HG02623 (cell line): ENCODE measurements at regions not wholly inside any gene's neighbourhood (a gene's known extent, or its start where the extent isn't known, plus 50 kb on each side); places are given as distances from the start of the nearest gene placed in this dataset.

Experiments used
- ATAC-seq: cut with Tn5 transposase; IDR thresholded peaks from one replicate; pipeline ENCODE4 v1.9.1; 2021; ENCODE audit warnings: moderate library complexity; ENCODE audit not compliant: unreplicated experiment

DNA sequence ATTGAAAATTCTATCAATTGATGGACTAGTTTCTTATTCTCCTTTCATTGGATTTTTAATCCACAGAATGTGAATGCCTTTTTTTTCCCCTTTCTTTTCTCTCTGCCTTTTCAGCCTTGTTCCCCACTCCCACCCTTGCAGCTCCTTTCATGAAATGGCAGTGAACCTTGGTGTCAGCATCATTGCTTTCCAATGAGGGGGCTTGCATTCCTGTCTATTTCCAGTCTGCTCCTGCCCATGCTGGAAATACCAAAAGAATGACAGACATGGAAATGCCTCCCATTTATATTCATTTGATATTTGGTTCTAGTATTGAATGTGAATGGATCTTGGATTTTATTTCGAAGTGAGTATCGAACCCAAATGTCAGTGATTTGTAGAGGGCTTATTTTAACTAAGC is 162.7 kb upstream of the SGCD start:
- no peak for ATAC-seq

DNA sequence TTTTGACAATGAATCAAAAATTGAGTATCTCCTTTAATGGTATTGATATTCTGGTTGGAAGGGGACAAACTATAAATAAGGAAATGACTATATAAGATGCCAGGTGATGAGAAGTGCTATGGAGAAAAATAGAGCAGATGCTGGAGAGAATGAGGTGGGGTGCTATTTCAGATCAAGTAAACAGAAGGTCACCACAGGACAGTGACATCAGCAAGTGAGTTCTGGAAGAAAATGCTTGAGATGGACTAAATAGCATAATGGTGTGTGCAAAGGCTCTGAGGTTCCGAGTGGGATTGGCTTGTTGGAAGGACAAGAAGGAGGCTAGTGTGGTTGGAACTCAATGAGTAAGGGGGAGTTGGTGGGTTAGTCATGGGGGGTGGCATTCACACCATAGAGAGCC is 157.5 kb upstream of the SGCD start:
- ATAC-seq, result no peak

DNA sequence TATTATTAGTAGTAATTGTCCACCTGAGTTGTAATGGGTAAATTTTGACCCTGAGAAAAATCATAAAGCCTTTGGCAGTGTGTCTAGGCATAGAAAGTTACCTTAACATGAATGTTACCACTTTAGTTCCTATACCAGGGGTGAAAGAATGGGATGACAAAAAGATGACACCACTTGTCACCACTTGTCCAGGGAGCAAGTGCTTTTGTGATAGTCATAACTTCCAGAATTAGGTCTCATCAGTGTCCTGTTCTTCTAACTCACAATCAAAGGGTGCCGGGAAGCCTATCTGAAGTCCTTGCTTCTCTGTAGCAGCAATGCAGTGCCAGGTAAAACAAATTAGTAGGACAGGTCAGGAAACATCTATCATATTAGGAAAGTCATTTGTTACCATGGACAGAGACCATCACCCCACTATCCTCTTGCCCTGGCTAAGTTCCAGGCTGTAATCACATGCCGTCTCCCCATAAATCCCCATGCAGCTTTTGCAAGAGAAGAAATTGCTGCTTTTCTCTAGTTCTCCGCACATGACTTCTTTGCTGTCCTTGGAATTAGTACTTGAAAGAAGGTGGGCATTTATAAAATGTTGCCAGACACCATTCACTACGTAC is 156.5 kb upstream of the SGCD start:
- ATAC-seq, result no peak

DNA sequence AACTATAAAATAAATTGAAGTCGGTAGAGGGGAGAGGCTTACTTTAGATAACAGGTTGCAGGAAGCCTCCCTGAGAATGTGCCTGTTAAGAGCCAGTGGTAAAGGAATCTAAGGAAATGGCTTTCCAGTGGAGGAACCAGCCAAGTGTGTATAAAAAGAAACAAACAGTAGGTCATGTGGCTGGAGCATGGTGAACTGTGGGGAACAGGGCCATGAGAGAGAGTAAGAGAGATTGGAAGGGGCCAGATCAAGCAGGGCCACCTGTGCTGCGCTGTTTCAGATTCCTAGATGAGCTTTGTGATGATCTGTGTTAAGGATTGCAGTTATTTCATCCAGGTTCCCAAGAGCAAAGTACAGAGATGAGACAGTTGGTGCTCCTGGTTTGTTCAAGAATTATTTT is 152.7 kb upstream of the SGCD start:
- no peak for ATAC-seq

DNA sequence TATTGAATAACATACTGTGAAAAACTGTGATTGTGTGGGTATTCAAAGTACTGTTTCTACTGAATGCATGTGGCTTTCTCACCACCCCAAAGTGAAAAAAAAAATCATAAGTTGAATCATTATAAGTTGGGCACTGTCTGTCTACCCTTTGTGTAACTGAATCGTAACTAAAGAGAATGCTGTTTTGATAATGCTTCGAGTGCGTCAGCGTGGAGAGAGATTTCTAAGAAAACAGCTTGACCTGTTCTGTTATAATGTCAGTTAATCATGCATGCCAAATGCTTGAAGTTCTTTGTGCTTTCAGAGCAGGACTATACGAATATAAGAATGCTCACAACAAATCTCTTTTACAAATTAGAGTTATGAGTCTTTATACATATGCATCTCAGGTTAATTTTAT is 148.8 kb upstream of the SGCD start:
- no peak for ATAC-seq

DNA sequence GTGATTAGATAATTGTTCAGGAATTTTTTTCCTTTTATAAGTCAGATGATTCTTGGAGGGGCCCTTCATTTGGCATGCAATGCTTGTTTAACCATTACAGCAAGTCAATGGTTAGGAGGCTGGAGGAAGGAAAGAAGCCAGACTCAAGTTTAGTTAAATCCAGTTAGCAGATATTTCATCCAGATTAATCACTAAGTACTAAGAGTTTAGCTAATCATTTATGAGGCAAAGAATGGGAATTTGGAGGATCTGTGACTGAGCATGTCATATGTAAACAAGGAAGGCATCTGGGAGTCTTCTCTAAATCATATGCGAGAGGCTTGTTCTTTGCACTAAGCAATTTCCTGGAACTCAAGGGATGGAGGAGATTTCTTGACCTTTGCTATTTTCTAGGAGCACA is 145.3 kb upstream of the SGCD start:
- no peak for ATAC-seq

DNA sequence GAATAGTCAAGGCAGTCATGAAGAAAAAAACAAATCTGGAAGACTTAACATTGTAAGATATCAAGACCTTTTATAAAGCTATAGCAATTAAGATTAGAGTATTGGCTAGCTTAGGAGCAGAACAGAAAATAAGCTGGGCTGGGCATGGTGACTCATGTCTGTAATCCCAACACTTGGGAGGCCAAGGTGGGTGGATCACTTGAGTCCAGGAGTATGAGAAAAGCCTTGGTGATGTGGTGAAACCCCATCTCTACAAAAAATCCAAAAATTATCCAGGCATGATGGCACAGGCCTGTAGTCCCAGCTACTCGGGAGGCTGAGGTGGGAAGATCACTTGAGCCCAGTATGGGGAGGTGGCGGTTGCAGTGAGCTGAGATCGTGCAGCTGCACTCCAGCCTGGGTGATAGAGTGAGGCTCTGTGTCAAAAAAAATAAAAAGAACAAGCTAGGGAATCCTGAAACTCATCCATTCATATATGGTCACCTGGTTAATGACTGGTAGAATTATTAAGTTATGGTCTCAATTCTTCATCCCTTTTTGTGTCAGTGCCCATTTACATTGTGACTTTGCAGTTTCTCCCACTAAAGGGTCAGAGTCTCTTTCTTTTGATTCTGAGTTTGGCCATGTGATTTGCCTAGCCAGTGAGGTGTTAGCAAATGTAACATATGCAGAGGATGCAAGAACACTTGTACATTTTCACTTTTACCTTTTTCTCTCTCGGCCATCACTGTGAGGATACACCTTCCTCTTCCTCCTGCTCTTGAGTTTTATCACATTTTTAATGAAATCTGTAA is 144.6 kb upstream of the SGCD start:
- ATAC-seq, result no peak

DNA sequence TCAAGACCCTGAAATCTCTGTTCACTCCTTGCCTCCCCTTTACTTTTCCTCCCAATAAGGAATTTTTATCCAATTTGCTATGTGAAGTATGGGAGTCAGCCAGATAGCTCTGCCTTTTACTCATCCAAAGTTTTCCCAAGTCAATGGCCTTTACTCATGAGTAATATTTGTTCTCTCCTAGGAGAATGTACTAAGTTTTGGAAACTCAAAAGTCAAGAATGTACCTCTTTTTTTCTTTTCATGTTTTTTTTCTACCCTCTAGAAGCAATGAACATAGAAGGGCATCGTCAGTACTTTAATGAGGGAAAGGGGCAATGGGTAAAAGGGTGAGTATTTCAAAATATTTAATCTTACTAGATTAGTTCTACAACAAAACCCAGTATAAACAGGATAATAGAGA is 140.2 kb upstream of the SGCD start:
- no peak for ATAC-seq

DNA sequence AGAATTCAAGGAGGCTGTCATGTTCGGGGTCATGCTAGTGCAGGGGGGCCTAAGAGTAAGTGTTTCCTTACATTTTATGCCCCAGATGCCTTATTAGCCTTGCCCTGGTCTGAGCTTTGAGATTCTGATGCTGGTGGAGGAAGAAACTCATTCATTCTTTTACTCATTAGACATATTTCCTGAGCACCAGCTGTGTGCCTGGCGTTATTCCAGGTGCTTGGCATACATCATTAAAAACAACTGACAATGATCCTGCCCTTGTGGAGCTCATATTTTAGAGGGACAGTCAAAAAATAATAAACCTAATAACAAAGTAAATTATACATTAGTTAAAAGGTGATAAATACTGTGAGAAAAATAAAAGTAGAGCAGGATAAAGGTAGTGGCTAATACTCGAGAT is 138.9 kb upstream of the SGCD start:
- no peak for ATAC-seq

DNA sequence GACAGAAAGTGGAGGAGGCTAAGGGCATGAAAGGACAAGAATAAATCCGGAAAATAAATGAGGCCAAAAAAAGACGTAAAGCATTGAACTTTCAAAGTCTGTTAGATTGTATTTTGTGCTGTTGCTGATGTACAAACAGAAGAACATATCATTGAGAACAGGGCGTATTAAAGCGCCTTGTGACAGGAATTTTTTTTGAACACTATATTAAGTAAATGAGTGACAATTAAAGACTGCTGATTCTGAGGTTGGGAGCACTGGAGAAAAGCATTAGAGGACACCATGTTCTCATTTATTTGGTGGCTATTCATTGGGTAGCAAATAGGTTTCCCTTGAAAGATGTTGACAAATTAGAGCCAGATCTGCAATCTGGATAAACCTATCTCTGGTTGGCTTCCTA is 137.3 kb upstream of the SGCD start:
- ATAC-seq, result no peak

DNA sequence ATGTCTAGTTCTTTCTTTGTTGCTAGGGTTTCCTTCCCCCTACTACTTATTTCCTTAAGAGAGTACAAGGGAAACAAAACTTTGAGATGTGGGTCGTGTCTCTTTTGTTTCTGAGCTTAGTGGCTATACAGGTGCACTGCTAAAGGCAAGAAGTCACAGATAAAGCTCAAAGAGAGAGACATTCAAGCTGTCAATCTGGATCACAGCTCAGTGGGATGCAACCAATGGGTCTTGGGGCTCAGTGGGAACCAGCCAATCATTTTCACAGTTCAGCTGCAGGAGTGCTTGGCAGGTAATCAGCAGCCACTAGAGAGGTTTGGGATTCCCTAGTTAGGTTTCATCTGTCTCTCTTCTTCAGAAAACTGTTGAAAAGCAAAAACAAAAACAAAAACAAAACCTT is 135.4 kb upstream of the SGCD start:
- no peak for ATAC-seq

DNA sequence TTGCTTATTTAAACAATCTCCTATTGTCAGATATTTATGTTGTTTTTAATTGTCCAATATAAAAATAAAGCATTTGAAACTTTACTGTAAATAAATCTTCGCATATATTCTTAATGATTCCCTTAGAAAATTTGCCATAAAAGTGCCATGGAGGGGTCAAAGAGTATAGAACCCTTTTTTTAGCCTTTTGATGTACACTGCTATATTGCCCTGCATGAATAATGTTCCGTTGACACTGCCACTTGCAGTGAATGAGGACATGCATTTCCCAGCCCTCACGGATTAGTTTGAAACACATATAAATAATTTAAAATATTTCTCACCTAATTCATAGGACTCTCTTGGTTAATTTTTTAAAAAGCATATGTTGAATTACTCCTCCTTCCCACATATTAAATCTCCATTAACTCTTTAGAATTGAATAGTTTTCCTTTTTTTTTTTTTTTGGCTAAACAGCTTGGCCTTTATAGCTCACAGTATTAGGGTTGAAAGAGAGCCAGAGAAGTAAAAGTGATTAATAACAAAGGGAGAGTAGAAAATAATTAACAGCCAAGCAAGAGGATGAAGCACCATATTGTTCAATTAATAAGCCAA is 129.8 kb upstream of the SGCD start:
- ATAC-seq, result no peak

DNA sequence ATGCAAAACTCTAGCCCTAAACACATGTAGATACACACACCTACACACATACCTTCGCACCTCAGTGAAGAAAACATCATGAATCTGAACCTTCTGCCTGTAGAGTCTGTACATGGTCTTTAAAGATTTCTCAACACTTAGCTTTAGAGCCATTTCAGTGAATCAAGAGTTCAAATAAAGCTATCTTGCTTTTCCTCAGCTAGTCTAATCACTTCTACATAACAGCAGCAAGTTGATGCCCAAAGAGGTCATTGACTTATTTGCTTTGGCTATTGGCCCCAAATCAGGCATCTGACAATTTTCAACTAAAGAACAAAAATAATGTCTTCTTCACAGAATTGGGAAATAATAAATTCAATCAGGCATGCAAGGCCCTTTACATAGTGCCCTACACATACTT is 127.9 kb upstream of the SGCD start:
- no peak for ATAC-seq

DNA sequence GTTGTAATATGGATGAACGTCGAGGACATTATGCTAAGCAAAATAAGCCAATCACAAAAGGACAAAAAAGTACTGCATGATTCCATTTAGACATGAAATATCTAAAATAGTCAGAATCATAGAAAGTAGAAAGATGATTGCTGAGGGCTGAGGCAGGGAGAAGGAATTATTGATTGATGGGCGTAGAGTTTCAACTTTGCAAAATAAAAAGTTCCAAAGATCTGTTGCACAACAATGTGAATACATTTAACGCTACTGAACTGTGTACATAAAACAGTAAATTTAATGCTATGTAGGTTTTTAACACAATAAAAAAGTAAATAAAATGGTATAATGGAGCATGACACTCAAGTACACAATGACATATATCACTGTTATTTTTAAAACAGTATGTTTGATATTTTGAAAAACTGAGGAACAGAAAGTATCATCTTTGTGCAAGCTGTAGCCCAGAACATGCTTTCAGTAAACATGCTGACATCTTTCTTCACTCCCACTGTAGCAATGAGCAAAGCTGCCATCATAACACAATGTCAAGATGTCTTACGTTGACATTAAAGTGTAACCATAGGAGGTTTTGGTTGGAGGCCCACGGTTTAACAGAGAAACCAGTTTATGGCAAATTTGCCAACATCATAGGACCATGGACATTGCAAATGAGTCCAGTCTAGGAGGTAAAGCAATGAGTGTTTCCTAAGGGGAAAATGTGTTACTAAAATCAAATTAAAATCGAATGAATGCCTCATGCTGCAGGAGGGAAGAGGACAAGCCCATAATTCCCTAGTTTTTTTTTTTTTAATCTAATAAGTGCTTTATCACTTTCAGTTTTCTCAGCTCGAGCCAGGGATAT is 125.8 kb upstream of the SGCD start:
- no peak for ATAC-seq

DNA sequence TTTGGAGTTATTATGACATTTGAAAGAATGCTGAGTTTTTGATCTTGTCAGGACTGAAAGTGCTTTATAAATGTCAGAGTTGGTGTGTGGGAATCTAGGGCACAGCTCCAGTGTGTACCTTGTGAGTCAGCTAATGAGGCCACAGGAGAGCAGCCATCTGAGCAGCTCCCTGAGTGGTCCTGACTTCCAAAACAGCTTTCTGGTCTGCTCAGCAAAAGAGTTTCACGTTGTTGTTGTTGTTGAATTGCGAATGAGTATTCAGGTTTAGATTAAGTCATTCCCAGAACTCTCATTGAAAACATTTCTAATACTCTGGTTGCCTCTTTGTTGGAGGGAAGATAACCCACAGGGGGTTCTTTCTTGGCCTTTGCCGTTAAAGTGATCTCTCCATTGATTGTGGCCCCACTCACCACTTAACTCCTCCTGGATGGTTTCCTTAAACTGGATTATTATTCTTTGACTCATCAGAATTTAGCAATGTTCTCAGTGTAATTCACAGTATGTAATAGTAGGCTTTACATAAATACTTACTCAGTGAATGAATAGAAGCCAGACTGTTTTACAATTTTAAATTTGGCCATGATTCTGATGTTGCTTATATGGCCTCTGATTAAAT is 125.1 kb upstream of the SGCD start:
- no peak for ATAC-seq

DNA sequence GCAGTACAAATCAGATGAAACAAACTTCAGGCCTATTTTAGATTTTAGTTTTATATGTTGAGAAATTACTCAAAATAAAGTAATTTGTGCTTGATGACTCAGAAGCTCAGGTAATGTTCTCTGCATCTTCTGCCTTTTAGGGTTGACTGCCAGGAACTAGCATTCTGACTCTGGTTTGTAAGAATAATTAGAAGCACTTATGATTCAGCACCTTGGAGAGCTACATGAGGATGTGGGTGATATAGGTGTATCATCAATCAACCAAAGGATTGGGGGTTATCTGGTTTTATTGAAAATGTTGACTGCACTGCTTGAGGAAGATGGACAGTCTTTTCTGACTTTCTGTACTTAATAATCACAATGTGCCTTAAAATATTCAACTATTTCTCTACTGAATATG is 118.7 kb upstream of the SGCD start:
- ATAC-seq, result no peak

DNA sequence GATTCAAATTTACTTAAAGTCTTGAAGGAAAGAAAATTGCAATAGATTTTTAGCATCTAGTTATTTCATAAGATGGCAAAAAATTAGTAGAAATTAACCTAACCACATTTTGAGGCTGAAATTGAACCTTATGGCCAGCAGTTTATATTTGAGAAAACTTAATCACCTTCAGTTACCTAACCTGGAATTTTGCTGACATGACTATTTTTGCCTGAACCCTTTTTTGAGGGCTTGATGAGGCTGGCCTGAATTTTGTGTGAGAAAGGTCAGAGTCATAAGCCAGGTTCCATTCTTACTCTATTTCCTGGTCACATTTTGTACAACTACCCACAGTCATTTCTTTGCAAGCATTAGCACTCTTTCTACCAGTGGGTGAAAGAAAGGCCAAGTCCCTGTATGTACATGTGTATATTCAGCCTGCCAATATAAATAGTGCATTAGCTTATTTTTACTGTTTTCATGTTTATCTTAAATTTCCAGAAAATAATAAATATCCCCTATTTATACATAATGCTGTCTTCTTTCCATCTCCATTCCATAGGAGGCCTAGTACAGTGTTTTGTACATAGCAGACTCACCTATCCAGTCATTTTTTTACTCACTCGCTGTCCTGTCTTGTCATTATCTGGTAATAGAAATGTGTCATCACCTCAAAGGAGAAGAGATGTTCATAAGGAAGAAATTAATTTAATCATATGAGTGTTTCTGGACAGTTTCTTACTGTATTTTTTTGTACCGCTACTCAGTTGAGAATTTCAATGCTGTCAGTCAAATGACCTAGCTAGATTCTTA is 108.4 kb upstream of the SGCD start:
- no peak for ATAC-seq

DNA sequence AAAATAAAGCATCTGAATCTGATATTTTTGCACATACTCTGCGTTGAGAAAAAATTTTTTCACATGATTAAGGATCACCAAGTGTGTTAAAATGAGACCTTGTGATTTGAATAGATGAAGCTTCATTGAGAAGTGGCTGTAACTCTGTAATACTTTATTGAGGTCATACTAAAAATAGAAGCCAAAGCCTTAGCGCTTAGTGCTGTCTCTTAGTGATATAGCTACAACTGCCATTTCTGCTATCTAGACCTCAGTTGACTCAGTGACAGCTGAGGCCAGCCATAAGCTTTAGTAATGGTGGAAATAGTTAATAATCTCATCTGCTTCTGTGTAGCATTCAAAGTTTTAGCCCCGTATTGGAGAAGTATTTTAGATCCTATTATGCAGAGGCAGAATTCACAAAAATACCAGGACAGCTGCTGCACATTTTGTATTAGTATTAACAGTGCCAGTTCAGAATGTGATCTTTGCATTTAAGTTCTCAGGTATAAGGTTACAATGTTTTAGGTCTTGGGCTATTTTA is 107.4 kb upstream of the SGCD start:
- no peak for ATAC-seq

DNA sequence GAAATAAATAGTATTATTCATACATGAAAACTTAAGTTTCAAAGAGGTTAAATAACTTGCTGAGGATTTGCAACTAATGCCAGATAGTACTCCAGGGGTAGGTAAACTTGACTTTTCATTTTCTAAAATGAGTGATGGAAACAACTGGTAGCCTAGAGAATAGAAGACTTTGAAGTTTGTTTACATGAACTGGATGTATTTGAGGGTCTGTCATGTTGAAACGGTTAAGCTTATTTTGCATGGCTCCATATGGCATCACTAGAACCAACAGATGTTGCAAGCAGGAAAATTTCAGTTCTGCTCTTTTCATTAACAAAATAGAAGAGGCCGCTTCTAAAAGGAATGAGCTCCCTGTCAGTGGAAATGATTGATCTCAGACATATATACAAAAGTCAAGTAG is 105.1 kb upstream of the SGCD start:
- no peak for ATAC-seq

DNA sequence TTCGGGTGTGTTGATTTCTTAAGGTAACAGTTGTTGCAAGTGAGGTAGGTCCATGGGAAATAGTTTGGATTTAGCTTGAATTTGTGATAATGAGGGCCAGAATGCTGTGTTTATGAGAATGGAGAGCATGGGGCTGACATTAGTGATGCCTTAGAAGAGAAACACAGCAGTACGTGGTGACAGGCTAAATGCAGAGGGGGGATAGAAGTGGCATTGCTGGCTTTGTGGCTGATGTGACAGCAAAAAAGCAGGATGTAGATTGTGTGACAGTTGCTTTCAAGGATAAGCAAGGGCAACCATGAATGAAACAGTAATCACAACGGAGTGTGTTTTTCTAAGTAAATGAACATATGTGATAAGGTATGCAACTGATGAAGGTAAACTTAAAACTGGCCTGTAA is 103.4 kb upstream of the SGCD start:
- ATAC-seq, result no peak
